Esophagus muscularis mucosa (tissue), 4 donors: ENCODE measurements at regions not wholly inside any gene's neighbourhood (a gene's known extent, or its start where the extent isn't known, plus 50 kb on each side); places are given as distances from the start of the nearest gene placed in this dataset.

Experiments used
- DNase-seq: peaks from one replicate; pipeline ENCODE4 v3.0.0-alpha.2; 2017; ENCODE audit errors: extremely low spot score
- H3K27ac ChIP-seq, 4 donors: fragments of 200-600 bp; sonication (generic); replicated peaks in 1 of 4; 1 replicate in 3 of 4; 2 replicates in 1 of 4; pipeline ENCODE4 v1.5.1; 2016 to 2019; ENCODE audit warnings: mild to moderate bottlenecking in 1 of 4
- H3K27me3 ChIP-seq, 4 donors: fragments of 200-600 bp; sonication (generic); one replicate each; pipeline versions ENCODE4 v1.5.1 to v1.6.0; 2016 to 2019
- H3K36me3 ChIP-seq, 4 donors: fragments of 200-600 bp; sonication (generic); one replicate each; pipeline ENCODE4 v1.5.1; 2016 to 2019
- H3K4me1 ChIP-seq, 4 donors: fragments of 200-600 bp; sonication (generic); one replicate each; pipeline ENCODE4 v1.5.1; 2016 to 2019
- H3K4me3 ChIP-seq, 4 donors: fragments of 200-600 bp; sonication (generic); 1 replicate in 2 of 4; 2 replicates in 2 of 4; pipeline ENCODE4 v1.5.1; 2016 to 2019; ENCODE audit warnings: mild to moderate bottlenecking in 4 of 4, moderate library complexity in 1 of 4
- H3K9me3 ChIP-seq, 4 donors: fragments of 200-600 bp; sonication (generic); 1 replicate in 3 of 4; 2 replicates in 1 of 4; pipeline ENCODE4 v1.5.1; 2016 to 2019
- EP300 ChIP-seq: sonication (generic); formaldehyde crosslinking; IDR thresholded peaks from one replicate; pipeline ENCODE4 v1.6.1; 2017; ENCODE audit warnings: antibody characterized with exemption
- POLR2A ChIP-seq: fragments of 450-650 bp; IDR thresholded peaks from one replicate; pipeline ENCODE4 v1.6.1; 2017; ENCODE audit warnings: antibody characterized with exemption, moderate library complexity, mild to moderate bottlenecking, low read depth
- POLR2AphosphoS5 ChIP-seq, 2 donors: sonication (generic); formaldehyde crosslinking; IDR thresholded peaks; one replicate each; pipeline ENCODE4 v1.6.1; 2017; ENCODE audit warnings: antibody characterized with exemption in 2 of 2
- WGBS: methylation state at CpG from one replicate; pipeline ENCODE4 v1.1.5; 2018; 5-methylcytosine and 5-hydroxymethylcytosine counted together
- intact Hi-C: fragments of 100-400 bp; cut with DNase I; formaldehyde crosslinking; loops from one replicate; pipeline ENCODE4 v1.15.1; 2023
- TF ChIP-seq, protein P1 (sequence below), 3 experiments: fragments of 200-600 bp in 2 of 3; fragments of 450-650 bp in 1 of 3; sonication (generic) in 2 of 3; IDR thresholded peaks; one replicate each; pipeline ENCODE4 v1.5.1; 2017 to 2019; ENCODE audit warnings: antibody characterized with exemption in 3 of 3, mild to moderate bottlenecking in 2 of 3, moderate library complexity in 1 of 3

DNA sequence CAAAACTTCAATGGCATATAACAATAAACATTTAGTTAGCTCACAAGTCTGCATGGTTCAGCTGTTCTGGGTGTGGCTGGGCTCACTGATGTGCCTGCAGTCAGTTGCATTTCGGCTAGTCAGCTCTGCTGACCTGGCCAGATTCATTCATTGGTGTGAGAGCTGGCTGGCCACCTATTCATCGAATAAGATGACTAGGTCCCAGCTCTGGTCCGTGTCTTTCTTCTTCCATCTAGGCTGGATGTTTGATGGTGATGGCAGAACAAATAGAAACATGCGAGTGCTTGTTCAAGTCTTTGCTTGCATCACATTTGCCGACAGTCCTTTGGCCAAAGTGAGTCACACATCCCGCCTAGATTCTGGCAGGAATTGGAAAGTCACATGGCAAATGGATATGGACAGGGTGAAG lies 203.3 kb upstream of the CRY1 start:
- no peak for DNase-seq
- TF ChIP-seq EP300 (no peak), POLR2A (no peak), POLR2AphosphoS5 (IDR thresholded peaks at IDR 0.05) (no peak)
- TF ChIP-seq, protein P1, sequence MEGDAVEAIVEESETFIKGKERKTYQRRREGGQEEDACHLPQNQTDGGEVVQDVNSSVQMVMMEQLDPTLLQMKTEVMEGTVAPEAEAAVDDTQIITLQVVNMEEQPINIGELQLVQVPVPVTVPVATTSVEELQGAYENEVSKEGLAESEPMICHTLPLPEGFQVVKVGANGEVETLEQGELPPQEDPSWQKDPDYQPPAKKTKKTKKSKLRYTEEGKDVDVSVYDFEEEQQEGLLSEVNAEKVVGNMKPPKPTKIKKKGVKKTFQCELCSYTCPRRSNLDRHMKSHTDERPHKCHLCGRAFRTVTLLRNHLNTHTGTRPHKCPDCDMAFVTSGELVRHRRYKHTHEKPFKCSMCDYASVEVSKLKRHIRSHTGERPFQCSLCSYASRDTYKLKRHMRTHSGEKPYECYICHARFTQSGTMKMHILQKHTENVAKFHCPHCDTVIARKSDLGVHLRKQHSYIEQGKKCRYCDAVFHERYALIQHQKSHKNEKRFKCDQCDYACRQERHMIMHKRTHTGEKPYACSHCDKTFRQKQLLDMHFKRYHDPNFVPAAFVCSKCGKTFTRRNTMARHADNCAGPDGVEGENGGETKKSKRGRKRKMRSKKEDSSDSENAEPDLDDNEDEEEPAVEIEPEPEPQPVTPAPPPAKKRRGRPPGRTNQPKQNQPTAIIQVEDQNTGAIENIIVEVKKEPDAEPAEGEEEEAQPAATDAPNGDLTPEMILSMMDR (IDR thresholded peaks at IDR 0.05) = no peak
- H3K27me3 ChIP-seq = peaks cover 0 to 3% (median 0%) of the 10 kb centered on the region in 4 donors
- intact Hi-C loops = no loop called here
- no peaks in the 10 kb centered on the region for H3K36me3 ChIP-seq
- no peaks in the 10 kb centered on the region for H3K4me1 ChIP-seq
- 83% methylated on average over 6 of the region's 6 CpGs for WGBS
- no peaks in the 10 kb centered on the region for H3K9me3 ChIP-seq
- no peak overlapping the region for H3K4me3 ChIP-seq
- no peak overlapping the region for H3K27ac ChIP-seq

DNA sequence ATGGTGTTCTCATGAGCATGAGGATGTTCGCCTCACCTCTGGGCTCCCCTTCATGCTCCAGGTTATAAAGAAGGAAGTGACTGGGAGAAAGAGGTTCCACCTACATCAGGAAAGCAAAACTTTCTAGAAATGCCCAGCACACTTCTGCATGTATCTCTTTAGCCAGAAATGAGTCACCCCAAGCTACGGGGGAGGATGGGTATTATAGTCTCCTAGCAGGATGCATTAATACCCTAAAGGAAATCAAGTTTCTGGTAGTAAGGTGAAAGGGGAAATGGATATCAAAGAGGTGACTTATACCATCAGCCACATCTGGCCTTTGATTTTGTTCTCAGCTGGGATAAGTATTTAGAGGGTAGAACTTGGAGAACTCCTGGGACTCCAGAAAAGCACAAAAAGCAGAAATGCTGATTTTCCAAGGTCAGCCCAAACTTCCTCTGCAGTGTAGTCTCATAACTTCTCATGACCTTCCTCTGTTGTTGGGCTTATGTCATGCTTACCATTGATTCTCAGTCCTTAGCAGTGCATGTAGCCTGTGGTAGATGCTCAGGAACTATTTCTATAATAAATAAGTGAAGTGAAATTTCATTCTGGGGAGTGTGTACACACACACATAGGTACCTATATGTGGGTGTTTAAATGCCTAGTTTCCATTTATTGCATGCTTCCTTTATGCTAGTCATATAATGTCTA lies 209.4 kb upstream of the CRY1 start:
- 91% methylated on average over 2 of the region's 2 CpGs for WGBS

DNA sequence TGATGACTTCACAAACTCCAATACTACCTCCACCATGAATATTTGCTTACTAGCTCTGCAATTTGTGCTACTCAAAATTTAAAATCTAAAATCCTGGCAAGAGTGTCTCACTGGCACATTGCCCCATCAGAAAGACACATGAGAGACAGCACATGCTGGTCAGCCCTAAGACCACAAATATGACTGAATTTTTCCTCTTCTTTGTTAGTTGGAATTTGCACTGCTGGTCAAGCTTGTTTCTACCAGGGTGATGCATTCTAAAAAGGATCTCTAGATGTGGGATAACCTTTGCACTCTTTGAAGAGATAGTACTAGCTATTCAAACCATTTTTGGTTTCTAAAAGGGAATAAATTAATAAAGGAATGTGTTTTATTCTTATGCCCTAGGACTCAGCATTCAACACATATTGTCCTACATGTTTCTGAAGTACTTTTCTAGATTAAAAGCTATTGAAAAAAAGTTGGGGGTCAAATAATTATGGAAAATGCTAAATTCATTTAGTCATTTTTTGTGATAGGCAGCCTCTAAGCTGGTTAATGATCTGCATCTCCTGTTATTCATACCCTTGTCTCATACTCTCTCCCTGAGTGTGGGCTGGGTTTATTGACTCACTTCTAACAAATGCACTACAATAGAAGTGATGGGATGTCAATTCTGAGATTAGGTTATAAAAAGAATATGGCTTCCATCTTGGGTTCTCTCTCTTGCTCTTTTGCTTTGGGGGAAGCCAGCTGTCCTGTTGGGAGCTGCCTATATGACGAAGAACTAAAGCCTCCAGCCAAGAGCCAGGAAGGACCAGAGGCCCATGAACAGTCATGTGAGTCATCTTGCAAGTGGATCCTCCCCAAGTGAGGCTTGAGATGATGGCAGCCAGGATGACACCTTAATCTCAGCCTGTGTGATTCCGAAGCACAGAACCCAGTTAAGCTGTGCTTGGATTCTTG lies 211.5 kb upstream of the CRY1 start:
- H3K9me3 ChIP-seq = peaks cover 0 to 14% (median 0%) of the 10 kb centered on the region in 4 donors
- H3K36me3 ChIP-seq = no peaks in the 10 kb centered on the region
- TF ChIP-seq EP300 (no peak), POLR2A (no peak), POLR2AphosphoS5 (IDR thresholded peaks at IDR 0.05) (no peak)
- TF ChIP-seq, protein P1 (IDR thresholded peaks at IDR 0.05) = no peak
- DNase-seq = no peak
- 79% methylated on average over 2 of the region's 2 CpGs for WGBS
- intact Hi-C loops = no loop called here
- peaks cover 0 to 22% (median 0%) of the 10 kb centered on the region in 4 donors for H3K27me3 ChIP-seq
- H3K27ac ChIP-seq = no peak overlapping the region
- H3K4me1 ChIP-seq = no peaks in the 10 kb centered on the region
- no peak overlapping the region for H3K4me3 ChIP-seq

More for the DNA sequence above, 209.4 kb upstream of the CRY1 start:
- TF ChIP-seq, protein P1 (IDR thresholded peaks at IDR 0.05) = no peak
- no peak for TF ChIP-seq POLR2A
- TF ChIP-seq POLR2AphosphoS5 (IDR thresholded peaks at IDR 0.05) = no peak
- no peak for TF ChIP-seq EP300
- Histone ChIP-seq H3K4me3 (no peak overlapping the region), H3K4me1 (no peaks in the 10 kb centered on the region), H3K27ac (no peak overlapping the region), H3K9me3 (peaks cover 0 to 14% (median 0%) of the 10 kb centered on the region in 4 donors), H3K36me3 (no peaks in the 10 kb centered on the region), H3K27me3 (peaks cover 0 to 3% (median 0%) of the 10 kb centered on the region in 4 donors)
- intact Hi-C loops = no loop called here
- DNase-seq = no peak

DNA sequence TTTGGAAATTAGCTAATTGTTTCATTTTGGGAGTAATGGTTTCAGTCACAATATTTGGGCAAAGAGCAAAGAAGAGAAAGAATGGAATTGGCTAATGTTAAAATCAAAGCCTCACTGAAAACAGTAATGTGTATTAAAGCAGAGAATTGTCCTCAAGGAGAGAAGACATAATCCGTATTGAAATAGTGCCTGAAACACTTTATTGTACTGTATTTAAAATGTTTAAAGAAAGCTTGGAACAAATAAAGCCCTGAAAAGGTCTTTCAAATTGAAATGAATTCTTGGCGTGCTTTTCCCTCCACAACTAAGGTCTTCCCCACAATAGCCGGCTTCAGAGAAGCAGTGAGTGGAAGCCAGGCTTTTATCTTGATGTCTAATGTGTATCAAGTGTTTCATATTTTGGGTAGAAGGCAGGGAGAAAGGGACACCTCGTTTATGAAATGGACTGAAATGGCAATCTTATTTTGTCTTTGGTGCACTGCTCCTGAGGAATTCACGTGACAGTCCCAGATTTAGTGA lies 212.9 kb upstream of the CRY1 start:
- no peak for TF ChIP-seq EP300
- TF ChIP-seq, protein P1 (IDR thresholded peaks at IDR 0.05) = no peak
- TF ChIP-seq POLR2AphosphoS5 (IDR thresholded peaks at IDR 0.05) = no peak
- no peak for TF ChIP-seq POLR2A
- Histone ChIP-seq H3K27ac (no peak overlapping the region), H3K36me3 (no peaks in the 10 kb centered on the region), H3K4me1 (no peaks in the 10 kb centered on the region), H3K4me3 (no peak overlapping the region), H3K9me3 (peaks cover 0 to 14% (median 0%) of the 10 kb centered on the region in 4 donors), H3K27me3 (peaks cover 0 to 34% (median 0%) of the 10 kb centered on the region in 4 donors)
- DNase-seq = no peak
- WGBS = 43% methylated on average over 5 of the region's 5 CpGs
- intact Hi-C loops = no loop called here
